Large intestine (tissue), 3 donors: ENCODE measurements at regions not wholly inside any gene's neighbourhood (a gene's known extent, or its start where the extent isn't known, plus 50 kb on each side); places are given as distances from the start of the nearest gene placed in this dataset.

Experiments used
- DNase-seq, 2 donors: peaks; one replicate each; pipeline versions ENCODE4 v3.0.0 to v3.0.0-alpha.2; 2013
- H3K27ac ChIP-seq: one replicate; pipeline ENCODE4 v1.5.1; 2013; ENCODE audit warnings: low read length
- H3K27me3 ChIP-seq: 2 replicates; pipeline ENCODE4 v1.6.1; 2013; ENCODE audit warnings: low read length; ENCODE audit not compliant: control insufficient read depth, insufficient read depth
- H3K36me3 ChIP-seq: 2 replicates; pipeline ENCODE4 v1.6.1; 2013; ENCODE audit warnings: low read length; ENCODE audit not compliant: control insufficient read depth, insufficient read depth
- H3K4me1 ChIP-seq: one replicate; pipeline ENCODE4 v1.6.1; 2013; ENCODE audit warnings: low read length; ENCODE audit not compliant: control insufficient read depth, insufficient read depth
- H3K4me3 ChIP-seq: one replicate; pipeline ENCODE4 v1.5.1; 2013; ENCODE audit warnings: low read length
- H3K9me3 ChIP-seq: one replicate; pipeline ENCODE4 v1.6.1; 2013; ENCODE audit warnings: mild to moderate bottlenecking, low read depth, low read length, moderate library complexity; ENCODE audit not compliant: control insufficient read depth
- WGBS: methylation state at CpG from one replicate; pipeline ENCODE4 v1.1.5; 2013; ENCODE audit warnings: low lambda C conversion rate; ENCODE audit not compliant: insufficient coverage; 5-methylcytosine and 5-hydroxymethylcytosine counted together

DNA sequence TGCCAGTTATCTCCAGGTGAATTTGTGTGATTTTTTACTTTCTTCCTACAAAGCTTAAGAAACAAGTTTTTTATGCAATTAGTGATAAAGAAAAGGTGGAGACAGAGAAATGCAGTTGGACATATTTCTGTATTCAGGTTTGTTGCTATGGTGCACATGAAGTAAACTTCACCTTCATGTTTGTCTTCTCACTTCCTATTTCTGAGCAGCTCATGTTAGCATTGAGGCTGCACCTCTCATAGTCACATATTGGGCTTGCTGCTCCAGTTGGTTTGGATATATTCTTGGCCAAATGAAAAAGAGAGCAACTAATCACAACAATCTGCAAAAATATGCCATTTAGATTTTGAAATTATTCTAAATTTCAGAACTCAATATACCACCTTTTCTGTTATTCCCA lies 475.6 kb upstream of the ZWINT start:
- H3K9me3 ChIP-seq = no peaks in the 10 kb centered on the region
- DNase-seq = no peak

DNA sequence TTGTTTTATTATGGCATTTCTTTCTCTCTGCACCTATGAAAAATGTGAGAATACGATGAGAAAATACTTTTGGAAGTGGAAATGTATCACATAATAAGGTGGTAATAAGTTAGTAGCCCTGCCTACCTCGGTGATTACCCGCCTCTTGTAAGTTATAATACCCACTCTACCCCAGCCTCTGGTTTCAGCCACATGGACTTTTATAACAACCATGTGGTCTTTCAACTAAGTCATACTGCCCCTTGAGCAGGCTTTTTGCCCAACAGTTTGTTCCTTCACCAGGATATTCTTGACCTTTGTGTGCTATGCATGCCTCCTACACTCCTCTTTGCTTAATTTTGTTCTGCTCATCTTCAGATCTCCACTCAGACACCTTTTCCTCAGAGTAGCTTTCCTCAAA lies 470.6 kb upstream of the ZWINT start:
- Histone ChIP-seq H3K27me3 (no peaks in the 10 kb centered on the region), H3K36me3 (no peaks in the 10 kb centered on the region), H3K4me1 (no peaks in the 10 kb centered on the region), H3K4me3 (no peak overlapping the region), H3K27ac (no peak overlapping the region), H3K9me3 (no peaks in the 10 kb centered on the region)
- 57% methylated on average over 1 of the region's 3 CpGs for WGBS
- no peak for DNase-seq

More for the DNA sequence above, 475.6 kb upstream of the ZWINT start:
- Histone ChIP-seq H3K4me1 (no peaks in the 10 kb centered on the region), H3K4me3 (no peak overlapping the region), H3K27me3 (no peaks in the 10 kb centered on the region), H3K27ac (no peak overlapping the region), H3K36me3 (no peaks in the 10 kb centered on the region)

DNA sequence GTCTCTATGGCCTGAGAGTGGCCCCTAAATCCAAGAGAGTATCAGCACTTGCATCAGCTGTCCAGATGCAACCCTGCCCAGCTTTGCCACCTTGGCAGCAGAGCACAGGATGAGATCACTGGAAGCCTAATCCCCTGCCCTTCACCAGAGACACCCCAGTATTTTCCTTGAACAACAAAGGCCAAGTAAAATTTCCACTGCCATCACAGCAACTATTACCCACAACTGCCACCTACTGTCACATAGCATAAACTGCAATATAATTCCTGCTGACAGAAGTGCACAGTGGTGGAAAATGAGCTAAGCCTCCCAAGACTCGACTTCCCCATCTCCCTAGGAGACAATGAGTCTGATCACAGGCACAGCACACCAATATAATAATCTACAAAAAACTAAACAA lies 462.8 kb upstream of the ZWINT start:
- no peak for DNase-seq
- WGBS = no CpG with 5 or more reads among the region's 1 CpG
- Histone ChIP-seq H3K36me3 (no peaks in the 10 kb centered on the region), H3K4me3 (no peak overlapping the region), H3K4me1 (no peaks in the 10 kb centered on the region), H3K27ac (no peak overlapping the region), H3K9me3 (peaks cover 4% of the 10 kb centered on the region), H3K27me3 (no peaks in the 10 kb centered on the region)

DNA sequence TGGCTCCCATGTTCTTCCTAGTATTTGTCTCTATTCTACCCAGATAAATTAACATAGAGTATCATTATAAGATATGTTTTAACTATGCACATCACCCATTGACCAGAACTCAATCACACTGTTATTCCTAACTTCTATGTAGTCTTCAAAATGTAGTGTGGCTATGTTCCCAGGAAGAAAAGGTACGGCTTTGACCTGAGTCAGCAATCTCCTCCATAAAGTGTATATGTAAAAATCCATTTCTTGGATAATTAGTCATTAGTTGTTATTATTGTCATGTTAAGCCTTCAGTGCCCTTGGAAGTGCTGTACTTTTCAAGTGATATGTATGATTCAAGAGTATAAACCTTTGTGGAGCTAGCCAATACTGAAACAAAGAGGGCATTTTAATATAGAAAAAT lies 444.0 kb upstream of the ZWINT start:
- Histone ChIP-seq H3K36me3 (no peaks in the 10 kb centered on the region), H3K27me3 (no peaks in the 10 kb centered on the region), H3K4me3 (no peak overlapping the region), H3K9me3 (no peaks in the 10 kb centered on the region), H3K4me1 (no peaks in the 10 kb centered on the region), H3K27ac (no peak overlapping the region)
- WGBS = 80% methylated on average over 1 of the region's 1 CpG
- no peak for DNase-seq

DNA sequence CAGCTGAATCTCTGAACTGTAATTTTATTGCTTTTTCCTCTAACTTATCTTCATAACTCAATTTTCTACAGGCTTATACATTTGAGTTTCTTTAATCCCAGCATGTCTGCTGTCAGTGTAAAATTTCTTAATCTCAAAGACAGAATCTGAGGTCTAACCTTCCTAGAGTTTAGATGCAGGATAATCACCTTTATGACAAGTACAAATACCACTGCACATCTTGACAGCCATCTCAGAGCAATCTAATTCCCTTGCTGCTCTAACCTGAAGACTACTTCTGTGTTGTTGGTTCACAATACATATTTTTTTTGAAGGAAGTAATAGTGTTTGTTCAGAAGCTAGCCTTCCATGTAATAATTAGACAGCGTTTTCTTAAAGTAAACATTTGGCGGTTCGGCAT lies 424.2 kb upstream of the ZWINT start:
- Histone ChIP-seq H3K27ac (no peak overlapping the region), H3K4me1 (no peaks in the 10 kb centered on the region), H3K27me3 (no peaks in the 10 kb centered on the region), H3K4me3 (no peak overlapping the region), H3K9me3 (no peaks in the 10 kb centered on the region), H3K36me3 (no peaks in the 10 kb centered on the region)
- WGBS = 47% methylated on average over 3 of the region's 3 CpGs
- DNase-seq = no peak

DNA sequence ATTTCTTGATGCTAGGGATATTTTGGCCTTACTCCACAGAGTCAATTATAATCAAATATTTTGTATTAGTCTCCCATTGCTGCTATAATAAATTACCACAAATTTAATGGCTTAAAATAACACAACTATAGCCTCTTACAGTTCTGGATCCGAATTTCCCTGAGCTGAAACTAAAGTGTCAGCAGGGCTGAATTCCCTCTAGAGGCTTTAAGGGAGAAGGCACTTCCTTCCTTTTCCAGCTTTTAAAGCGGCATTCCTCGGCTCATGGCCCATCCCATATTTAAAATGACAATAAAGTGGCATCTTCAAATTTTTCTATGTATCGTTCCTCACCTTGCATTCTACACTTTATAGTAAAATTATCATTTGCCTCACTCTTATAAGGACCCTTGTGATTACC lies 421.4 kb upstream of the ZWINT start:
- no peaks in the 10 kb centered on the region for H3K27me3 ChIP-seq
- WGBS = 55% methylated on average over 2 of the region's 4 CpGs
- no peak for DNase-seq

DNA sequence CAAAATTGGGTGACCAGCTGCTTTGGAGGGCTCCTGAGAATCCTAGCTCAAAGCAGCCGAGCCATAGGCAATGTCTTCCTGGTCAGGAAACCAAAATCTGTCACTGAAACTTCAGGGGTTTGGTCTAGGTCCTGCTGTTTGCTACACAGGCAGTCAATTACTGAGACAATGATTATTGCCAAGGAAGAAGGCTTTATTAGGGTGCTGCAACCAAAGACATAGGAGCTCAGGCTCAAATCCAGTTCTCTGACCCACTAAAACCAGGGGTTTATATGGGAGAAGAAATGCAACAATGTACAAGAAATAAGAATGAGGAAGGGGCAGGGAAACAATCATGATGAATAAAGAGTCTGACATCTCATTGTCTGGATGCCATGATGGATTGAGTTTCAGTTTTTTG lies 410.3 kb upstream of the ZWINT start:
- Histone ChIP-seq H3K4me3 (no peak overlapping the region), H3K4me1 (no peaks in the 10 kb centered on the region), H3K9me3 (peaks cover 2% of the 10 kb centered on the region), H3K36me3 (no peaks in the 10 kb centered on the region), H3K27me3 (no peaks in the 10 kb centered on the region), H3K27ac (no peak overlapping the region)
- no CpG with 5 or more reads among the region's 1 CpG for WGBS
- no peak for DNase-seq

More for the DNA sequence above, 421.4 kb upstream of the ZWINT start:
- Histone ChIP-seq H3K36me3 (no peaks in the 10 kb centered on the region), H3K4me1 (no peaks in the 10 kb centered on the region), H3K4me3 (no peak overlapping the region), H3K27ac (no peak overlapping the region), H3K9me3 (no peaks in the 10 kb centered on the region)

DNA sequence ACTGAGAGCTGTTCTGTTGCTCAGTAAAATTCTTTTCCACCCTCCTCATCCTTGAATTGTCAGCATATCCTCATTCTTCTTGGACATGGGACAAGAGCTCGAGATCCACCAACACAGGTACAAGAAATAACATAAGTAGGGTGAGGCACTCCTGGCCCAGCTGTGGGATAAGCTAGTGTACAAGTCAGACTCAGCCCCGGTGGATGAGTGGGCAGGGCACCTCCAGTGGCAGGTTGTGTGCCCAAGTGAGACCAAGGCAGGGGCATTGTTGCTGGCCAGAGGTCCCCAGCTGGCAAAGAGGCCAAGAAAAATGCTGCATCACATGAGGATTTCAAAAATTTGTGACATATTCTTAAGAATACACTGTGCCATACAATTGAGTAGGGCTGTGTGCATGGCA lies 402.0 kb upstream of the ZWINT start:
- Histone ChIP-seq H3K4me3 (no peak overlapping the region), H3K27ac (no peak overlapping the region), H3K4me1 (no peaks in the 10 kb centered on the region), H3K36me3 (no peaks in the 10 kb centered on the region), H3K27me3 (no peaks in the 10 kb centered on the region), H3K9me3 (peaks cover 4% of the 10 kb centered on the region)
- no peak for DNase-seq
- WGBS = no CpG with 5 or more reads among the region's 2 CpGs

DNA sequence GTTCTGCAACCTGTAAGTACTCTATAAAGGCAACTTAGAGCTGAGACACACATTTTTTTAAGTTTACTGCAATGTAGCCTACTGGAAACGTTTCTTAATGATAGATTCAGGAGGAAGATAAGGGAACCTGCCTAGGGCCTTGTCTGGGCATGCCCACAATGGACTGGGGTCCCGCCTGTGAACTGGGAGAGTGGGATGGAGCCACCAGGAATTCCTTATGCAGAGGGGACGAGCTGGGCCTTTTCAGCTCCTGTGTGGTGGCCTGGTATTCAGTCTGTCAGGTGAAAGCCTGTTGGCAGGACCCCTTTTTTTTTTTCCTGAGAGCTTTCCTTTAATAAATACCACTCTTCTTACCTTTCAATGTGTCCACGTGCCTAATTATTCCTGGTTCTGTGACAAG lies 384.4 kb upstream of the ZWINT start:
- Histone ChIP-seq H3K4me1 (no peaks in the 10 kb centered on the region), H3K36me3 (no peaks in the 10 kb centered on the region), H3K27me3 (no peaks in the 10 kb centered on the region), H3K9me3 (peaks cover 2% of the 10 kb centered on the region), H3K27ac (no peak overlapping the region), H3K4me3 (no peak overlapping the region)
- DNase-seq = no peak
- 80% methylated on average over 1 of the region's 4 CpGs for WGBS

DNA sequence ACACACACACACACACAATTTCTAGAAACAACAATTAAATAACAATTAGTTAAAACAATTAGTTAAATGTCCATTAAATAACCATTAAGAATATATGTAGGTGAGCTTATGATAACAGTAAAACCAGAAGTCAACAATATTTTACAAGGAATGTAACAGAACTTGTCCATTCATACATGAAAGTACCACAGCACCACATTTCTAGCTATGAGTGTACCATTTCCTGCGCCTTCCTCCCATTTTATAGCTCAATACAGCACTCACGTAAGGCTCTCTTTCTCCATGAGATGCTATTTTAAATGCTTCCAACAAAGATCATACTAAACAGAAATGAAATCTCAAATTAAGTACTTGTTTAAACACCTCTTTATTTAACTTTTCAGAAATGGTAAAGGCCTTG lies 367.3 kb upstream of the ZWINT start:
- H3K4me3 ChIP-seq = no peak overlapping the region
- H3K27ac ChIP-seq = no peak overlapping the region
- no peaks in the 10 kb centered on the region for H3K4me1 ChIP-seq
- H3K9me3 ChIP-seq = no peaks in the 10 kb centered on the region
- H3K36me3 ChIP-seq = no peaks in the 10 kb centered on the region
- 100% methylated on average over 1 of the region's 2 CpGs for WGBS
- H3K27me3 ChIP-seq = no peaks in the 10 kb centered on the region
- DNase-seq = no peak

DNA sequence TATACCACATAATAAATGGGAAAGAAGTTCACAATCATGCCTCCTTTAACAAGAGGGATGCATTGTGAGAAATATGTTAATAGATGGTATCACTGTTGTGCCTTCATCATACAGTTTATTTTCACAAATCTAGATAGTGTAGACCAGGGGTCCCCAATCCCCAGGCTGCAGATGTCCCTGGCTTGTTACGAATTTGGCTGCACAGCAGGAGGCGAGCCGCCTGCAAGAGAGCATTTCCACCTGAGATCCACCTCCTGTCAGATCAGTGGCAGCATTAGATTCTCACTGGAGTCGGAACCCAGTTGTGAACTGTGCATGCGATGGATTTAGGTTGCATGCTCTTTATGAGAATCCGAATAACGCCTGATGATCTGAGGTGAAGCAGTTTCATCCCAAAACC lies 361.9 kb upstream of the ZWINT start:
- no CpG with 5 or more reads among the region's 7 CpGs for WGBS
- no peak for DNase-seq

More for the DNA sequence above, 361.9 kb upstream of the ZWINT start:
- H3K4me3 ChIP-seq = no peak overlapping the region
- H3K9me3 ChIP-seq = no peaks in the 10 kb centered on the region
- no peak overlapping the region for H3K27ac ChIP-seq
- H3K4me1 ChIP-seq = no peaks in the 10 kb centered on the region
- no peaks in the 10 kb centered on the region for H3K27me3 ChIP-seq
- no peaks in the 10 kb centered on the region for H3K36me3 ChIP-seq
